Mucosa of descending colon (tissue), 3 donors: ENCODE measurements at regions not wholly inside any gene's neighbourhood (a gene's known extent, or its start where the extent isn't known, plus 50 kb on each side); places are given as distances from the start of the nearest gene placed in this dataset.
"Not testable (repeated sequence)": the region's sequence is repeated elsewhere in the genome, so short reads cannot be mapped to it uniquely, and the experiment has no call there.

Experiments
- ATAC-seq: fragments of 200-7000 bp; cut with Tn5 transposase; one replicate; pipeline ENCODE4 v1.9.1; 2020; ENCODE audit warnings: mild to moderate bottlenecking, moderate library complexity
- DNase-seq, 3 donors: peaks; one replicate each; pipeline ENCODE4 v3.0.0-alpha.2; 2020
- H3K36me3 ChIP-seq: fragments of 200-600 bp; one replicate; pipeline ENCODE4 v1.8.0; 2021; ENCODE audit warnings: low read depth, mild to moderate bottlenecking
- H3K4me1 ChIP-seq: fragments of 200-600 bp; one replicate; pipeline ENCODE4 v1.8.0; 2021; ENCODE audit warnings: low read depth, mild to moderate bottlenecking
- H3K4me3 ChIP-seq: fragments of 200-600 bp; one replicate; pipeline ENCODE4 v1.8.0; 2021; ENCODE audit warnings: mild to moderate bottlenecking
- H3K9me3 ChIP-seq: fragments of 200-600 bp; one replicate; pipeline ENCODE4 v1.8.0; 2021; ENCODE audit warnings: mild to moderate bottlenecking
- CTCF ChIP-seq: fragments of 200-600 bp; IDR thresholded peaks from one replicate; pipeline ENCODE4 v1.8.0; 2022; ENCODE audit warnings: antibody characterized with exemption, mild to moderate bottlenecking
- intact Hi-C, 2 donors: fragments of 100-400 bp; cut with DNase I in 1 of 2; cut with micrococcal nuclease in 1 of 2; formaldehyde crosslinking; loops; one replicate each; pipeline versions ENCODE4 v1.11.0 to v1.11.1; 2022; cut with DNase I, micrococcal nuclease
- donor health status: DM: no; HTN: no; CAD: no; lungs with moderate emphysema.
- donor health status: DM: no; HTN: no; CAD: no.
- donor health status: DM: no; HTN: yes; CAD: no.

DNA sequence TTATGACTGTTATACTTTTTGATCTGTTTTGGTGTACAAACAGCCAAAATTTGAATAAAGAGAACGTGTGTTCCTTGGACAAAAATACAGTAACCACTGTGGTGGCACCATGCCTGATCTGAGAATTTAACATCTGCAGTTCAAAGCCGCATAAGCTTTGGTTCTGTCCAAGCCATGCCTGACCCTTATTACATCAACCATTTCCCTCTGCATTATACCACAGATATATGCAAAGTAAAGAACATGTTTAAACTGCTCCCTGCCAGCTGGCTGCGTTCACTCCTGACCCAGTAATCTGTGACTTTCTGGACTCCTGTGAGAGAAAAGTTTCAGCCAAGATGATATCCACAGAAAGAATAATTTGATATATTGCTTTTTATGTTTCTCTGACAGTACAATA lies 890.5 kb upstream of the ANO3 start:
- Histone ChIP-seq H3K4me1 (no peaks in the 10 kb centered on the region), H3K4me3 (no peak overlapping the region), H3K9me3 (no peaks in the 10 kb centered on the region), H3K36me3 (no peaks in the 10 kb centered on the region)
- DNase-seq, result no peak
- TF ChIP-seq CTCF, result no peak
- intact Hi-C loops, result no loop called here
- no peak for ATAC-seq

GRCh38 chr11:25449091-25449490 lies 882.8 kb upstream of the ANO3 start:
- ATAC-seq, result no peak
- no peak for DNase-seq

GRCh38 chr11:25453471-25453870 lies 878.5 kb upstream of the ANO3 start:
- Histone ChIP-seq H3K9me3 (peaks cover 3% of the 10 kb centered on the region), H3K36me3 (no peaks in the 10 kb centered on the region), H3K4me1 (no peaks in the 10 kb centered on the region), H3K4me3 (no peak overlapping the region)
- intact Hi-C loops, result no loop called here
- no peak for DNase-seq
- no peak for ATAC-seq
- TF ChIP-seq CTCF, result no peak

More at GRCh38 chr11:25449091-25449490, 882.8 kb upstream of the ANO3 start:
- Histone ChIP-seq H3K4me1 (no peaks in the 10 kb centered on the region), H3K36me3 (no peaks in the 10 kb centered on the region), H3K9me3 (peaks cover 3% of the 10 kb centered on the region), H3K4me3 (no peak overlapping the region)
- no peak for TF ChIP-seq CTCF
- intact Hi-C loops, result no loop called here

- peaks cover 3% of the 10 kb centered on the region for H3K9me3 ChIP-seq
- no peak overlapping the region for H3K4me3 ChIP-seq
- intact Hi-C loops, result no loop called here
- no peak for TF ChIP-seq CTCF
- no peak for DNase-seq
- no peak for ATAC-seq
- H3K4me1 ChIP-seq, result no peaks in the 10 kb centered on the region
- no peaks in the 10 kb centered on the region for H3K36me3 ChIP-seq
Observed at GRCh38 chr11:25456211-25456610, 875.7 kb upstream of the ANO3 start.

- H3K4me3 ChIP-seq, result no peak overlapping the region
- H3K4me1 ChIP-seq, result no peaks in the 10 kb centered on the region
- no peaks in the 10 kb centered on the region for H3K36me3 ChIP-seq
- intact Hi-C loops, result no loop called here
- TF ChIP-seq CTCF, result no peak
- H3K9me3 ChIP-seq, result no peaks in the 10 kb centered on the region
- DNase-seq (no peak), ATAC-seq (no peak)
Observed at GRCh38 chr11:25483915-25484635, 847.9 kb upstream of the ANO3 start.

GRCh38 chr11:25485315-25485714 lies 846.6 kb upstream of the ANO3 start:
- no peaks in the 10 kb centered on the region for H3K4me1 ChIP-seq
- ATAC-seq, result no peak

DNA sequence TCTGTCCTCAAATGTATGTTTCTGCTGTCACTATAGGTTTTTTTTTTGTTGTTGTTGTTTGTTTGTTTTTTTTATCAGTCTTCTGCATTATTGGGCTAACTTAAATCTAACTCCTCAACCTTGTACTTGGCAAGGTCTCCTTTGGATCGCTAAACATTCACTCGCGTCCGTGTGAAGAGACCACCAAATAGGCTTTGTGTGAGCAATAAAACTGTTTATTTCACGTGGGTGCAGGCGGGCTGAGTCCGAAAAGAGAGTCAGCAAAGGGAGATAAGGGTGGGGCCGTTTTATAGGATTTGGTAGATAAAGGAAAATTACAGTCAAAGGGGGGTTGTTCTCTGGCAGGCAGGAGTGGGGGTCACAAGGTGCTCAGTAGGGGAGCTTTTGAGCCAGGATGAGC lies 845.6 kb upstream of the ANO3 start:
- DNase-seq, intact Hi-C loops, ATAC-seq, H3K4me1 ChIP-seq, H3K9me3 ChIP-seq, H3K36me3 ChIP-seq, H3K4me3 ChIP-seq: not testable (repeated sequence)

More at GRCh38 chr11:25485315-25485714, 846.6 kb upstream of the ANO3 start:
- intact Hi-C loops, result no loop called here
- TF ChIP-seq CTCF, result no peak
- no peak for DNase-seq
- no peaks in the 10 kb centered on the region for H3K36me3 ChIP-seq
- no peak overlapping the region for H3K4me3 ChIP-seq
- no peaks in the 10 kb centered on the region for H3K9me3 ChIP-seq

- H3K36me3 ChIP-seq, H3K4me1 ChIP-seq, H3K4me3 ChIP-seq, ATAC-seq, DNase-seq, H3K9me3 ChIP-seq, intact Hi-C loops: not testable (repeated sequence)
Observed at GRCh38 chr11:25488176-25488575, 843.8 kb upstream of the ANO3 start.
